ENCODE measurements at regions not wholly inside any gene's neighbourhood (a gene's known extent, or its start where the extent isn't known, plus 50 kb on each side); places are given as distances from the start of the nearest gene placed in this dataset.

- CTCF ChIA-PET, result no interaction called here
- POLR2A ChIA-PET, result no interaction called here
- Mint-ChIP-seq H3K4me3 (no peak overlapping the region), H3K9me3 (no peaks in the 10 kb centered on the region), H3K27ac (no peak overlapping the region), H3K4me1 (ENCODE audit: low read depth) (no peaks in the 10 kb centered on the region), H3K36me3 (ENCODE audit: low read depth) (no peaks in the 10 kb centered on the region), H3K27me3 (no peaks in the 10 kb centered on the region)
- intact Hi-C loops (cut with DNase I, micrococcal nuclease), result no loop called here
- DNase-seq (no peak), ATAC-seq (ENCODE audit: poor library complexity) (no peak)
- H3K36me3 ChIP-seq (ENCODE audit: insufficient read depth, low read length), result no peaks in the 10 kb centered on the region
- TF ChIP-seq CTCF (IDR thresholded peaks at IDR 0.05), result no peak
- no peak overlapping the region for H3K27ac ChIP-seq (ENCODE audit: low read depth in 1 of 2, low read length in 2 of 2)
- H3K4me3 ChIP-seq (ENCODE audit: low read length), result no peak overlapping the region
- H3K27me3 ChIP-seq (ENCODE audit: control insufficient read depth in 1 of 2, insufficient read depth in 2 of 2, low read length in 2 of 2), result no peaks in the 10 kb centered on the region
- H3K9me3 ChIP-seq (ENCODE audit: control insufficient read depth in 1 of 2, insufficient read depth in 1 of 2, low read length in 2 of 2), result peaks cover 4 to 7% of the 10 kb centered on the region in 2 experiments
- H3K4me1 ChIP-seq (ENCODE audit: insufficient read depth, low read length), result no peaks in the 10 kb centered on the region
Observed at GRCh38 chr1:60696512-60696911, 385.8 kb upstream of the NFIA start.

- no peaks in the 10 kb centered on the region for H3K36me3 ChIP-seq (ENCODE audit: insufficient read depth, low read length)
- H3K4me1 ChIP-seq (ENCODE audit: insufficient read depth, low read length), result no peaks in the 10 kb centered on the region
- Mint-ChIP-seq H3K27ac (no peak overlapping the region), H3K9me3 (no peaks in the 10 kb centered on the region), H3K4me3 (no peak overlapping the region), H3K27me3 (no peaks in the 10 kb centered on the region), H3K4me1 (ENCODE audit: low read depth) (no peaks in the 10 kb centered on the region), H3K36me3 (ENCODE audit: low read depth) (no peaks in the 10 kb centered on the region)
- no peak for DNase-seq
- intact Hi-C loops (cut with DNase I, micrococcal nuclease), result no loop called here
- no peak for TF ChIP-seq CTCF (IDR thresholded peaks at IDR 0.05)
- no peak overlapping the region for H3K4me3 ChIP-seq (ENCODE audit: low read length)
- peaks cover 4 to 7% of the 10 kb centered on the region in 2 experiments for H3K9me3 ChIP-seq (ENCODE audit: control insufficient read depth in 1 of 2, insufficient read depth in 1 of 2, low read length in 2 of 2)
- H3K27me3 ChIP-seq (ENCODE audit: control insufficient read depth in 1 of 2, insufficient read depth in 2 of 2, low read length in 2 of 2), result no peaks in the 10 kb centered on the region
- ChIA-PET CTCF (no interaction called here), POLR2A (no interaction called here)
- no peak for ATAC-seq (ENCODE audit: poor library complexity)
- H3K27ac ChIP-seq (ENCODE audit: low read depth in 1 of 2, low read length in 2 of 2), result no peak overlapping the region
Observed at GRCh38 chr1:60695716-60696171, 386.6 kb upstream of the NFIA start.

- H3K9me3 Mint-ChIP-seq, result no peaks in the 10 kb centered on the region
- ATAC-seq (ENCODE audit: poor library complexity) (no peak), DNase-seq (no peak)
- no peaks in the 10 kb centered on the region for H3K36me3 ChIP-seq (ENCODE audit: insufficient read depth, low read length)
- intact Hi-C loops (cut with DNase I, micrococcal nuclease), result no loop called here
- H3K4me3 ChIP-seq (ENCODE audit: low read length), result no peak overlapping the region
- H3K9me3 ChIP-seq (ENCODE audit: control insufficient read depth in 1 of 2, insufficient read depth in 1 of 2, low read length in 2 of 2), result peaks cover 4 to 7% of the 10 kb centered on the region in 2 experiments
- H3K4me1 ChIP-seq (ENCODE audit: insufficient read depth, low read length), result no peaks in the 10 kb centered on the region
- H3K27me3 ChIP-seq (ENCODE audit: control insufficient read depth in 1 of 2, insufficient read depth in 2 of 2, low read length in 2 of 2), result no peaks in the 10 kb centered on the region
- no peak overlapping the region for H3K27ac ChIP-seq (ENCODE audit: low read depth in 1 of 2, low read length in 2 of 2)
- H3K4me3 Mint-ChIP-seq, result no peak overlapping the region
- POLR2A ChIA-PET, result no interaction called here
- no peak overlapping the region for H3K27ac Mint-ChIP-seq
- no peak for TF ChIP-seq CTCF (IDR thresholded peaks at IDR 0.05)
- H3K4me1 Mint-ChIP-seq (ENCODE audit: low read depth), result no peaks in the 10 kb centered on the region
- H3K27me3 Mint-ChIP-seq, result no peaks in the 10 kb centered on the region
- no peaks in the 10 kb centered on the region for H3K36me3 Mint-ChIP-seq (ENCODE audit: low read depth)
- CTCF ChIA-PET, result no interaction called here
Observed at GRCh38 chr1:60694980-60695379, 387.4 kb upstream of the NFIA start.

Measured in CD4-positive, alpha-beta T cell (primary cell).